H9 (cell line): ENCODE measurements at regions not wholly inside any gene's neighbourhood (a gene's known extent, or its start where the extent isn't known, plus 50 kb on each side); places are given as distances from the start of the nearest gene placed in this dataset.

Experiments
- DNase-seq: peaks from one replicate; pipeline ENCODE4 v3.0.0-alpha.2; 2017
- H2AFZ ChIP-seq: one replicate; pipeline ENCODE4 v1.6.1; 2013; ENCODE audit warnings: mild to moderate bottlenecking, low read length, control low read depth, moderate library complexity
- H2AK5ac ChIP-seq: 2 replicates; pipeline ENCODE4 v1.6.1; 2013; ENCODE audit warnings: low read length, control low read depth, mixed read lengths; ENCODE audit not compliant: insufficient read length
- H2BK120ac ChIP-seq: one replicate; pipeline ENCODE4 v1.6.1; 2013; ENCODE audit warnings: low read depth, mild to moderate bottlenecking, low read length, control low read depth, inconsistent platforms; ENCODE audit not compliant: poor library complexity, severe bottlenecking
- H2BK12ac ChIP-seq: 2 replicates; pipeline ENCODE4 v1.6.1; 2013; ENCODE audit warnings: low read length, control low read depth, mixed read lengths, low read depth; ENCODE audit not compliant: insufficient read length
- H2BK15ac ChIP-seq: 2 replicates; pipeline ENCODE4 v1.6.1; 2013; ENCODE audit warnings: low read depth, low read length, control low read depth
- H2BK20ac ChIP-seq: one replicate; pipeline ENCODE4 v1.6.1; 2013; ENCODE audit warnings: low read depth, mild to moderate bottlenecking, low read length, control low read depth, inconsistent platforms; ENCODE audit not compliant: poor library complexity, severe bottlenecking
- H2BK5ac ChIP-seq: 2 replicates; pipeline ENCODE4 v1.6.1; 2013; ENCODE audit warnings: low read length, control low read depth, mixed read lengths; ENCODE audit not compliant: insufficient read length
- H3K14ac ChIP-seq: 2 replicates; pipeline ENCODE4 v1.6.1; 2013; ENCODE audit warnings: low read length, control low read depth; ENCODE audit not compliant: insufficient read depth
- H3K18ac ChIP-seq: 2 replicates; pipeline ENCODE4 v1.6.1; 2013; ENCODE audit warnings: low read depth, mild to moderate bottlenecking, mixed read lengths, low read length, control low read depth; ENCODE audit not compliant: insufficient read length
- H3K23ac ChIP-seq: 2 replicates; pipeline ENCODE4 v1.6.1; 2013; ENCODE audit warnings: low read length, control low read depth, mixed read lengths, low read depth; ENCODE audit not compliant: insufficient read length
- H3K23me2 ChIP-seq: 2 replicates; pipeline ENCODE4 v1.6.1; 2013; ENCODE audit warnings: low read depth, mild to moderate bottlenecking, mixed read lengths, low read length, control low read depth; ENCODE audit not compliant: insufficient read length, poor library complexity, severe bottlenecking
- H3K27ac ChIP-seq: 2 replicates; pipeline ENCODE4 v1.5.1; 2013; ENCODE audit warnings: low read length, control low read depth, mixed read lengths, low read depth; ENCODE audit not compliant: insufficient read length
- H3K27me3 ChIP-seq: 2 replicates; pipeline ENCODE4 v1.6.1; 2013; ENCODE audit warnings: low read length, control low read depth, inconsistent platforms; ENCODE audit not compliant: insufficient read depth
- H3K4ac ChIP-seq: 2 replicates; pipeline ENCODE4 v1.6.1; 2013; ENCODE audit warnings: low read depth, mild to moderate bottlenecking, control low read depth, inconsistent platforms, low read length, moderate library complexity
- H3K4me1 ChIP-seq: 2 replicates; pipeline ENCODE4 v1.6.1; 2013; ENCODE audit warnings: low read length, control low read depth, inconsistent platforms; ENCODE audit not compliant: insufficient read depth
- H3K4me2 ChIP-seq: 2 replicates; pipeline ENCODE4 v1.6.1; 2013; ENCODE audit warnings: low read length, control low read depth, mixed read lengths; ENCODE audit not compliant: insufficient read length, insufficient read depth
- H3K56ac ChIP-seq: 2 replicates; pipeline ENCODE4 v1.6.1; 2013; ENCODE audit warnings: low read depth, mild to moderate bottlenecking, mixed read lengths, low read length, control low read depth; ENCODE audit not compliant: insufficient read length
- H3K79me1 ChIP-seq: 2 replicates; pipeline ENCODE4 v1.6.1; 2013; ENCODE audit warnings: low read depth, mild to moderate bottlenecking, moderate library complexity, low read length, control low read depth, inconsistent platforms; ENCODE audit not compliant: insufficient read depth, poor library complexity, severe bottlenecking
- H3K79me2 ChIP-seq: 2 replicates; pipeline ENCODE4 v1.6.1; 2013; ENCODE audit warnings: low read length, control low read depth, inconsistent platforms; ENCODE audit not compliant: insufficient read depth
- H3K9ac ChIP-seq: 2 replicates; pipeline ENCODE4 v1.6.1; 2013; ENCODE audit warnings: low read length, control low read depth, mixed read lengths; ENCODE audit not compliant: insufficient read length; ENCODE audit errors: extremely low read depth
- H3K9me3 ChIP-seq: one replicate; pipeline ENCODE4 v1.6.1; 2013; ENCODE audit warnings: low read depth, low read length, inconsistent platforms; ENCODE audit not compliant: control insufficient read depth
- H3T11ph ChIP-seq: one replicate; pipeline ENCODE4 v1.6.1; 2013; ENCODE audit warnings: mild to moderate bottlenecking, low read length, control low read depth, inconsistent platforms
- H4K20me1 ChIP-seq: one replicate; pipeline ENCODE4 v1.6.1; 2013; ENCODE audit not compliant: control insufficient read depth, insufficient read length, insufficient read depth
- H4K5ac ChIP-seq: 2 replicates; pipeline ENCODE4 v1.6.1; 2013; ENCODE audit warnings: low read depth, mild to moderate bottlenecking, mixed read lengths, low read length, control low read depth; ENCODE audit not compliant: insufficient read length
- H4K8ac ChIP-seq: replicated peaks from 2 replicates; pipeline ENCODE4 v1.6.1; 2013; ENCODE audit warnings: low read length, control low read depth, mixed read lengths, low read depth; ENCODE audit not compliant: insufficient read length
- H4K91ac ChIP-seq: 2 replicates; pipeline ENCODE4 v1.6.1; 2013; ENCODE audit warnings: low read depth, mild to moderate bottlenecking, moderate library complexity, mixed read lengths, low read length, control low read depth; ENCODE audit not compliant: insufficient read length
- H3K27ac Mint-ChIP-seq, 3 experiments: 2 replicates in 2 of 3; 3 replicates in 1 of 3; pipeline ENCODE4 v1.8.0; 2020 to 2021; ENCODE audit warnings: mixed read lengths in 3 of 3, mild to moderate bottlenecking in 1 of 3, moderate library complexity in 1 of 3
- H3K27me3 Mint-ChIP-seq: 2 replicates; pipeline ENCODE4 v1.8.0; 2021; ENCODE audit warnings: low read depth, mild to moderate bottlenecking, moderate library complexity, mixed read lengths
- H3K36me3 Mint-ChIP-seq, 3 experiments: 2 replicates in 2 of 3; 3 replicates in 1 of 3; pipeline ENCODE4 v1.8.0; 2020 to 2021; ENCODE audit warnings: low read depth in 3 of 3, mixed read lengths in 3 of 3; ENCODE audit not compliant: insufficient read depth in 1 of 3
- H3K4me1 Mint-ChIP-seq, 2 experiments: 2 replicates each; pipeline ENCODE4 v1.8.0; 2020; ENCODE audit warnings: mixed read lengths in 2 of 2
- H3K4me3 Mint-ChIP-seq, 2 experiments: 2 replicates in 1 of 2; 3 replicates in 1 of 2; pipeline ENCODE4 v1.8.0; 2020 to 2021; ENCODE audit warnings: mild to moderate bottlenecking in 2 of 2, mixed read lengths in 2 of 2, moderate library complexity in 1 of 2
- H3K9me3 Mint-ChIP-seq, 2 experiments: 2 replicates in 1 of 2; 3 replicates in 1 of 2; pipeline ENCODE4 v1.8.0; 2020; ENCODE audit warnings: mild to moderate bottlenecking in 2 of 2, mixed read lengths in 2 of 2, moderate library complexity in 1 of 2
- WGBS: extraction: QIAGEN DNeasy Blood & Tissue Kit; methylation state at CpG from one replicate; pipeline ENCODE4 v1.1.7; 2013; ENCODE audit warnings: missing lambda C conversion rate, low lambda C conversion rate, mixed read lengths; ENCODE audit not compliant: insufficient read length; ENCODE audit errors: extremely low coverage; 5-methylcytosine and 5-hydroxymethylcytosine counted together
- TF ChIP-seq, protein P1 (sequence below): fragments of 200-600 bp; sonication (generic); conservative IDR thresholded peaks from 3 replicates; pipeline ENCODE4 v1.8.0; 2021; ENCODE audit warnings: antibody characterized with exemption, mild to moderate bottlenecking

DNA sequence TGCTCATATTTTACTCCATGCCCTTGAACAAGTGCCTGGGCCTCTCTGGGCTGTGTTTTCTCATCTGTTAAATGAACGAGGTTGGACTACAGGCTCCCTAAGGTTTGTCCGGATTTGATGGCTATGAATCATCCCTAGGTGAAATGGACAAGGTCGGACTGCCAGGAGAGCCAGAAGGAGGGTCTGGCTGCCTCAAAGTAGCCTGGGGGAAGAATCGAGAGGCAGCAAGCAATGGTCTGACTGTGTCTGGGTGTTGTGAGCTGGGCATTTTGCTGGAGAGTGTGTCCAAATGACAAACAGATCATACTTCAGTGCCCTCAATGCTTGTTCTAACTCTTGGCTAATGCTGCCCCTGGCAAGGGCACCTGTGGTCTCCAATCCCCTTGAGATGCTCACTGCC, 730.9 kb downstream of the PTPRU start:
- Histone ChIP-seq H4K91ac (no peak overlapping the region), H3K14ac (no peak overlapping the region), H3K18ac (no peak overlapping the region), H3K23ac (no peak overlapping the region), H2BK5ac (no peak overlapping the region), H3K23me2 (no peaks in the 10 kb centered on the region), H3K4me1 (peaks cover 8% of the 10 kb centered on the region; the same call in 1 of the 2 replicates), H3K4ac (no peak overlapping the region), H3K4me2 (no peak overlapping the region), H2BK120ac (no peak overlapping the region), H3K56ac (no peak overlapping the region), H4K5ac (no peak overlapping the region), H3K9ac (no peak overlapping the region), H3K27ac (no peak overlapping the region), H2AK5ac (no peak overlapping the region), H3K27me3 (peaks cover 2% of the 10 kb centered on the region; the same call in 1 of the 2 replicates), H2AFZ (no peak overlapping the region), H3K79me2 (no peaks in the 10 kb centered on the region), H3T11ph (no peak overlapping the region), H2BK15ac (no peak overlapping the region), H2BK12ac (no peak overlapping the region), H4K20me1 (no peaks in the 10 kb centered on the region), H3K9me3 (no peaks in the 10 kb centered on the region), H4K8ac (no peak overlapping the region), H2BK20ac (no peak overlapping the region), H3K79me1 (no peaks in the 10 kb centered on the region)
- no CpG with 5 or more reads among the region's 4 CpGs for WGBS
- no peak for DNase-seq
- no peak overlapping the region for H3K27ac Mint-ChIP-seq
- peaks cover 32% of the 10 kb centered on the region for H3K27me3 Mint-ChIP-seq
- TF ChIP-seq, protein P1, sequence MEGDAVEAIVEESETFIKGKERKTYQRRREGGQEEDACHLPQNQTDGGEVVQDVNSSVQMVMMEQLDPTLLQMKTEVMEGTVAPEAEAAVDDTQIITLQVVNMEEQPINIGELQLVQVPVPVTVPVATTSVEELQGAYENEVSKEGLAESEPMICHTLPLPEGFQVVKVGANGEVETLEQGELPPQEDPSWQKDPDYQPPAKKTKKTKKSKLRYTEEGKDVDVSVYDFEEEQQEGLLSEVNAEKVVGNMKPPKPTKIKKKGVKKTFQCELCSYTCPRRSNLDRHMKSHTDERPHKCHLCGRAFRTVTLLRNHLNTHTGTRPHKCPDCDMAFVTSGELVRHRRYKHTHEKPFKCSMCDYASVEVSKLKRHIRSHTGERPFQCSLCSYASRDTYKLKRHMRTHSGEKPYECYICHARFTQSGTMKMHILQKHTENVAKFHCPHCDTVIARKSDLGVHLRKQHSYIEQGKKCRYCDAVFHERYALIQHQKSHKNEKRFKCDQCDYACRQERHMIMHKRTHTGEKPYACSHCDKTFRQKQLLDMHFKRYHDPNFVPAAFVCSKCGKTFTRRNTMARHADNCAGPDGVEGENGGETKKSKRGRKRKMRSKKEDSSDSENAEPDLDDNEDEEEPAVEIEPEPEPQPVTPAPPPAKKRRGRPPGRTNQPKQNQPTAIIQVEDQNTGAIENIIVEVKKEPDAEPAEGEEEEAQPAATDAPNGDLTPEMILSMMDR: no peak
- no peaks in the 10 kb centered on the region; a peak in 1 of 5 replicates for H3K9me3 Mint-ChIP-seq
- peaks cover 34 to 42% of the 10 kb centered on the region in 2 experiments for H3K4me1 Mint-ChIP-seq
- peaks cover 0 to 9% (median 3%) of the 10 kb centered on the region in 3 experiments; a peak in 2 of 7 replicates for H3K36me3 Mint-ChIP-seq
- H3K4me3 Mint-ChIP-seq: no peak overlapping the region; a peak in 1 of 5 replicates
